ENCODE measurements at regions not wholly inside any gene's neighbourhood (a gene's known extent, or its start where the extent isn't known, plus 50 kb on each side); places are given as distances from the start of the nearest gene placed in this dataset.

- TF ChIP-seq REST (IDR thresholded peaks at IDR 0.05; ENCODE audit: low read depth) (no peak), POLR2AphosphoS5 (IDR thresholded peaks at IDR 0.05; ENCODE audit: low read depth, low read length) (no peak), YY1 (IDR thresholded peaks at IDR 0.05; ENCODE audit: extremely low read depth, insufficient replicate concordance, low read depth, low read length) (no peak), POLR2A (IDR thresholded peaks at IDR 0.05; ENCODE audit: borderline replicate concordance, extremely low read depth, insufficient read depth, insufficient read length) (no peak), EGR1 (IDR thresholded peaks at IDR 0.05; ENCODE audit: low read depth) (no peak), CTCF (IDR thresholded peaks at IDR 0.05 in 2 of 3, conservative IDR thresholded peaks at IDR 0.05 in 1 of 3; ENCODE audit: borderline replicate concordance in 1 of 3, insufficient read depth in 1 of 3, low read depth in 2 of 3, low read length in 2 of 3) (no peak), ZFX (IDR thresholded peaks at IDR 0.05) (no peak), EZH2 (IDR thresholded peaks at IDR 0.05) (no peak), CEBPB (IDR thresholded peaks at IDR 0.05; ENCODE audit: low read depth) (no peak), MAX (IDR thresholded peaks at IDR 0.05) (no peak), RAD21 (IDR thresholded peaks at IDR 0.05; ENCODE audit: low read depth) (no peak), ELF1 (IDR thresholded peaks at IDR 0.05; ENCODE audit: borderline replicate concordance, low read depth) (no peak), EZH2phosphoT487 (IDR thresholded peaks at IDR 0.05; ENCODE audit: borderline replicate concordance) (no peak)
Observed at GRCh38 chr11:87440076-87440770, 402.5 kb downstream of the TMEM135 start.

All from HCT116 (cell line).